GM23338 (cell line): ENCODE measurements at regions not wholly inside any gene's neighbourhood (a gene's known extent, or its start where the extent isn't known, plus 50 kb on each side); places are given as distances from the start of the nearest gene placed in this dataset.

ENCODE experiments used
- ATAC-seq: fragments of 200-7000 bp; cut with Tn5 transposase; 3 replicates; pipeline ENCODE4 v1.9.1; 2020
- DNase-seq: peaks from one replicate; pipeline ENCODE4 v3.0.0-alpha.2; 2015; ENCODE audit warnings: low spot score
- H2AFZ ChIP-seq: fragments of 200-600 bp; sonication (generic); 2 replicates; pipeline ENCODE4 v1.8.0; 2016; ENCODE audit warnings: antibody characterized with exemption, mild to moderate bottlenecking, moderate library complexity
- H3F3A ChIP-seq: fragments of 200-600 bp; sonication (generic); replicated peaks from 2 replicates; pipeline ENCODE4 v1.8.0; 2017; ENCODE audit warnings: antibody characterized with exemption, mixed run types, low read depth
- H3K27ac ChIP-seq: fragments of 200-600 bp; sonication (generic); 2 replicates; pipeline ENCODE4 v1.6.1; 2016; ENCODE audit warnings: low read depth
- H3K27me3 ChIP-seq: fragments of 200-600 bp; sonication (generic); 2 replicates; pipeline ENCODE4 v1.8.0; 2016; ENCODE audit warnings: mild to moderate bottlenecking, mixed run types, moderate library complexity; ENCODE audit not compliant: insufficient read depth
- H3K36me3 ChIP-seq: fragments of 200-600 bp; sonication (generic); 2 replicates; pipeline ENCODE4 v1.8.0; 2016; ENCODE audit warnings: mild to moderate bottlenecking; ENCODE audit not compliant: insufficient read depth
- H3K4me1 ChIP-seq: fragments of 200-600 bp; sonication (generic); 2 replicates; pipeline ENCODE4 v1.8.0; 2016; ENCODE audit warnings: mild to moderate bottlenecking, moderate library complexity; ENCODE audit not compliant: insufficient read depth
- H3K4me2 ChIP-seq: fragments of 200-600 bp; sonication (generic); 2 replicates; pipeline ENCODE4 v1.7.1; 2017; ENCODE audit warnings: mixed run types
- H3K4me3 ChIP-seq: fragments of 200-600 bp; sonication (generic); 2 replicates; pipeline ENCODE4 v1.6.1; 2016; ENCODE audit warnings: mixed run types
- H3K79me2 ChIP-seq: fragments of 200-600 bp; sonication (generic); replicated peaks from 2 replicates; pipeline ENCODE4 v1.8.0; 2017; ENCODE audit warnings: mild to moderate bottlenecking; ENCODE audit not compliant: insufficient read depth
- H3K9me2 ChIP-seq: fragments of 200-600 bp; sonication (generic); 2 replicates; pipeline ENCODE4 v1.8.0; 2017; ENCODE audit not compliant: insufficient read depth
- H4K20me1 ChIP-seq: fragments of 200-600 bp; sonication (generic); replicated peaks from 2 replicates; pipeline ENCODE4 v1.8.0; 2017; ENCODE audit warnings: mild to moderate bottlenecking; ENCODE audit not compliant: insufficient read depth
- H3K27ac Mint-ChIP-seq: 2 replicates; pipeline ENCODE4 v1.8.0; 2020; ENCODE audit warnings: inconsistent platforms, mild to moderate bottlenecking, moderate library complexity, mixed read lengths
- H3K27me3 Mint-ChIP-seq: 3 replicates; pipeline ENCODE4 v1.8.0; 2022; ENCODE audit warnings: low read depth, mild to moderate bottlenecking, moderate library complexity, mixed read lengths, inconsistent platforms; ENCODE audit not compliant: insufficient read depth, poor library complexity
- H3K36me3 Mint-ChIP-seq: 3 replicates; pipeline ENCODE4 v1.8.0; 2021; ENCODE audit warnings: low read depth, mild to moderate bottlenecking, inconsistent platforms, moderate library complexity, mixed read lengths
- H3K4me1 Mint-ChIP-seq: 3 replicates; pipeline ENCODE4 v1.8.0; 2020; ENCODE audit warnings: mild to moderate bottlenecking, inconsistent platforms, mixed read lengths
- H3K4me3 Mint-ChIP-seq: 3 replicates; pipeline ENCODE4 v1.8.0; 2021; ENCODE audit warnings: moderate library complexity, mild to moderate bottlenecking, inconsistent platforms, mixed read lengths
- H3K9me3 Mint-ChIP-seq: 3 replicates; pipeline ENCODE4 v1.8.0; 2020; ENCODE audit warnings: moderate library complexity, mild to moderate bottlenecking, inconsistent platforms, mixed read lengths
- CREB1 ChIP-seq: fragments of 250-450 bp; sonication (Bioruptor Pico); IDR thresholded peaks from 2 replicates; pipeline ENCODE4 v1.5.0; 2020; ENCODE audit warnings: low read depth, mild to moderate bottlenecking, moderate library complexity
- EZH2 ChIP-seq: fragments of 200-600 bp; sonication (generic); IDR thresholded peaks from one replicate; pipeline ENCODE4 v1.8.0; 2017; ENCODE audit warnings: antibody characterized with exemption, mild to moderate bottlenecking, low read depth; ENCODE audit not compliant: unreplicated experiment
- EZH2phosphoT487 ChIP-seq: fragments of 200-600 bp; sonication (generic); IDR thresholded peaks from one replicate; pipeline ENCODE4 v1.8.1; 2018; ENCODE audit warnings: antibody characterized with exemption; ENCODE audit not compliant: unreplicated experiment
- JUNB ChIP-seq: IDR thresholded peaks from one replicate; pipeline ENCODE4 v1.6.1; 2016; ENCODE audit warnings: antibody characterized with exemption; ENCODE audit not compliant: unreplicated experiment
- NANOG ChIP-seq: IDR thresholded peaks from 2 replicates; pipeline ENCODE4 v1.6.1; 2016; ENCODE audit warnings: antibody characterized with exemption, borderline replicate concordance
- POLR2AphosphoS5 ChIP-seq: IDR thresholded peaks from 2 replicates; pipeline ENCODE4 v1.6.1; 2016; ENCODE audit warnings: antibody characterized with exemption, low read depth
- STAT1 ChIP-seq: IDR thresholded peaks from one replicate; pipeline ENCODE4 v1.6.1; 2016; ENCODE audit warnings: antibody characterized with exemption; ENCODE audit not compliant: unreplicated experiment
- ZNF114 ChIP-seq: fragments of 250-450 bp; sonication (Bioruptor Pico); IDR thresholded peaks from 2 replicates; pipeline ENCODE4 v1.5.0; 2020; ENCODE audit warnings: mild to moderate bottlenecking, moderate library complexity
- ZNF331 ChIP-seq: fragments of 250-450 bp; sonication (Bioruptor Pico); IDR thresholded peaks from 2 replicates; pipeline ENCODE4 v1.5.0; 2020; ENCODE audit warnings: low read depth, mild to moderate bottlenecking, moderate library complexity
- TF ChIP-seq, protein P1 (sequence below): IDR thresholded peaks from one replicate; pipeline ENCODE4 v1.6.1; 2018; ENCODE audit warnings: antibody characterized with exemption; ENCODE audit not compliant: unreplicated experiment
- TF ChIP-seq, protein P2 (sequence below): fragments of 250-450 bp; sonication (Bioruptor Pico); IDR thresholded peaks from 2 replicates; pipeline ENCODE4 v1.5.0; 2020; ENCODE audit warnings: mild to moderate bottlenecking, moderate library complexity
- TF ChIP-seq, protein P3 (sequence below), 2 experiments: fragments of 200-600 bp in 1 of 2; sonication (generic) in 1 of 2; conservative IDR thresholded peaks; 2 replicates each; pipeline versions ENCODE4 v1.5.1 to v1.6.1; 2016 to 2017; ENCODE audit warnings: antibody characterized with exemption in 2 of 2, low read depth in 2 of 2, mild to moderate bottlenecking in 2 of 2, moderate library complexity in 1 of 2
- TF ChIP-seq, protein P4 (sequence below): IDR thresholded peaks from 2 replicates; pipeline ENCODE4 v1.6.1; 2016; ENCODE audit warnings: antibody characterized with exemption

DNA sequence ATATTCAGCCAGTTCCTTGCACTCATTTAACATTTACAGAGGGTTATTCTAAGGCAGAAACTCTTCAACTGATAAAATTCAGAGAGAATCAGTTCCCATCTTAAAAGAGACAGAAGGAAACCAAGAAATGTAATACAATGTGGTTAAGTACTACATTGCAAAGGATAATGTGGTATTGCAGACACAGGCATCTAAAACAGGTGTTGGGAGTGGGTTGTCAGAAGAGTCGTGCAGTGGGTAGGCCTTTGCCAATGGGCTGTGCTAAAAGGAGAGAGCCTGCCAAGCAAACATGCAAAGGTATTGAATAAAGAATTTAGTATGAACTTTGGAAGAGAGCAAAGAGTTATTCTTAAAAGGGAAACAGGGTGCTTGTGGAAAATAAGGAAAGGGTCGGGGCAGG is 1044.4 kb upstream of the DIAPH2 start:
- no peaks in the 10 kb centered on the region for H3K79me2 ChIP-seq

More for the DNA sequence above, 1044.4 kb upstream of the DIAPH2 start:
- Histone ChIP-seq H3K27ac (no peak overlapping the region), H2AFZ (no peak overlapping the region), H3K36me3 (no peaks in the 10 kb centered on the region), H3K4me2 (no peak overlapping the region), H3F3A (no peaks in the 10 kb centered on the region), H3K27me3 (no peaks in the 10 kb centered on the region), H4K20me1 (no peaks in the 10 kb centered on the region), H3K4me1 (no peaks in the 10 kb centered on the region), H3K4me3 (no peak overlapping the region), H3K9me2 (no peaks in the 10 kb centered on the region)
- Mint-ChIP-seq H3K27ac (no peak overlapping the region), H3K9me3 (peaks cover 8% of the 10 kb centered on the region; the same call in 2 of the 3 replicates), H3K36me3 (peaks cover 3% of the 10 kb centered on the region; the same call in 1 of the 3 replicates), H3K4me1 (no peaks in the 10 kb centered on the region), H3K4me3 (no peak overlapping the region), H3K27me3 (no peaks in the 10 kb centered on the region)
- TF ChIP-seq ZNF331 (CRISPR knock-in tag) (no peak), CREB1 (no peak), JUNB (no peak), NANOG (no peak), STAT1 (no peak), EZH2phosphoT487 (no peak), POLR2AphosphoS5 (no peak), ZNF114 (CRISPR knock-in tag) (no peak), EZH2 (no peak)
- TF ChIP-seq, protein P1, sequence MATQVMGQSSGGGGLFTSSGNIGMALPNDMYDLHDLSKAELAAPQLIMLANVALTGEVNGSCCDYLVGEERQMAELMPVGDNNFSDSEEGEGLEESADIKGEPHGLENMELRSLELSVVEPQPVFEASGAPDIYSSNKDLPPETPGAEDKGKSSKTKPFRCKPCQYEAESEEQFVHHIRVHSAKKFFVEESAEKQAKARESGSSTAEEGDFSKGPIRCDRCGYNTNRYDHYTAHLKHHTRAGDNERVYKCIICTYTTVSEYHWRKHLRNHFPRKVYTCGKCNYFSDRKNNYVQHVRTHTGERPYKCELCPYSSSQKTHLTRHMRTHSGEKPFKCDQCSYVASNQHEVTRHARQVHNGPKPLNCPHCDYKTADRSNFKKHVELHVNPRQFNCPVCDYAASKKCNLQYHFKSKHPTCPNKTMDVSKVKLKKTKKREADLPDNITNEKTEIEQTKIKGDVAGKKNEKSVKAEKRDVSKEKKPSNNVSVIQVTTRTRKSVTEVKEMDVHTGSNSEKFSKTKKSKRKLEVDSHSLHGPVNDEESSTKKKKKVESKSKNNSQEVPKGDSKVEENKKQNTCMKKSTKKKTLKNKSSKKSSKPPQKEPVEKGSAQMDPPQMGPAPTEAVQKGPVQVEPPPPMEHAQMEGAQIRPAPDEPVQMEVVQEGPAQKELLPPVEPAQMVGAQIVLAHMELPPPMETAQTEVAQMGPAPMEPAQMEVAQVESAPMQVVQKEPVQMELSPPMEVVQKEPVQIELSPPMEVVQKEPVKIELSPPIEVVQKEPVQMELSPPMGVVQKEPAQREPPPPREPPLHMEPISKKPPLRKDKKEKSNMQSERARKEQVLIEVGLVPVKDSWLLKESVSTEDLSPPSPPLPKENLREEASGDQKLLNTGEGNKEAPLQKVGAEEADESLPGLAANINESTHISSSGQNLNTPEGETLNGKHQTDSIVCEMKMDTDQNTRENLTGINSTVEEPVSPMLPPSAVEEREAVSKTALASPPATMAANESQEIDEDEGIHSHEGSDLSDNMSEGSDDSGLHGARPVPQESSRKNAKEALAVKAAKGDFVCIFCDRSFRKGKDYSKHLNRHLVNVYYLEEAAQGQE: no peak
- TF ChIP-seq, protein P2, sequence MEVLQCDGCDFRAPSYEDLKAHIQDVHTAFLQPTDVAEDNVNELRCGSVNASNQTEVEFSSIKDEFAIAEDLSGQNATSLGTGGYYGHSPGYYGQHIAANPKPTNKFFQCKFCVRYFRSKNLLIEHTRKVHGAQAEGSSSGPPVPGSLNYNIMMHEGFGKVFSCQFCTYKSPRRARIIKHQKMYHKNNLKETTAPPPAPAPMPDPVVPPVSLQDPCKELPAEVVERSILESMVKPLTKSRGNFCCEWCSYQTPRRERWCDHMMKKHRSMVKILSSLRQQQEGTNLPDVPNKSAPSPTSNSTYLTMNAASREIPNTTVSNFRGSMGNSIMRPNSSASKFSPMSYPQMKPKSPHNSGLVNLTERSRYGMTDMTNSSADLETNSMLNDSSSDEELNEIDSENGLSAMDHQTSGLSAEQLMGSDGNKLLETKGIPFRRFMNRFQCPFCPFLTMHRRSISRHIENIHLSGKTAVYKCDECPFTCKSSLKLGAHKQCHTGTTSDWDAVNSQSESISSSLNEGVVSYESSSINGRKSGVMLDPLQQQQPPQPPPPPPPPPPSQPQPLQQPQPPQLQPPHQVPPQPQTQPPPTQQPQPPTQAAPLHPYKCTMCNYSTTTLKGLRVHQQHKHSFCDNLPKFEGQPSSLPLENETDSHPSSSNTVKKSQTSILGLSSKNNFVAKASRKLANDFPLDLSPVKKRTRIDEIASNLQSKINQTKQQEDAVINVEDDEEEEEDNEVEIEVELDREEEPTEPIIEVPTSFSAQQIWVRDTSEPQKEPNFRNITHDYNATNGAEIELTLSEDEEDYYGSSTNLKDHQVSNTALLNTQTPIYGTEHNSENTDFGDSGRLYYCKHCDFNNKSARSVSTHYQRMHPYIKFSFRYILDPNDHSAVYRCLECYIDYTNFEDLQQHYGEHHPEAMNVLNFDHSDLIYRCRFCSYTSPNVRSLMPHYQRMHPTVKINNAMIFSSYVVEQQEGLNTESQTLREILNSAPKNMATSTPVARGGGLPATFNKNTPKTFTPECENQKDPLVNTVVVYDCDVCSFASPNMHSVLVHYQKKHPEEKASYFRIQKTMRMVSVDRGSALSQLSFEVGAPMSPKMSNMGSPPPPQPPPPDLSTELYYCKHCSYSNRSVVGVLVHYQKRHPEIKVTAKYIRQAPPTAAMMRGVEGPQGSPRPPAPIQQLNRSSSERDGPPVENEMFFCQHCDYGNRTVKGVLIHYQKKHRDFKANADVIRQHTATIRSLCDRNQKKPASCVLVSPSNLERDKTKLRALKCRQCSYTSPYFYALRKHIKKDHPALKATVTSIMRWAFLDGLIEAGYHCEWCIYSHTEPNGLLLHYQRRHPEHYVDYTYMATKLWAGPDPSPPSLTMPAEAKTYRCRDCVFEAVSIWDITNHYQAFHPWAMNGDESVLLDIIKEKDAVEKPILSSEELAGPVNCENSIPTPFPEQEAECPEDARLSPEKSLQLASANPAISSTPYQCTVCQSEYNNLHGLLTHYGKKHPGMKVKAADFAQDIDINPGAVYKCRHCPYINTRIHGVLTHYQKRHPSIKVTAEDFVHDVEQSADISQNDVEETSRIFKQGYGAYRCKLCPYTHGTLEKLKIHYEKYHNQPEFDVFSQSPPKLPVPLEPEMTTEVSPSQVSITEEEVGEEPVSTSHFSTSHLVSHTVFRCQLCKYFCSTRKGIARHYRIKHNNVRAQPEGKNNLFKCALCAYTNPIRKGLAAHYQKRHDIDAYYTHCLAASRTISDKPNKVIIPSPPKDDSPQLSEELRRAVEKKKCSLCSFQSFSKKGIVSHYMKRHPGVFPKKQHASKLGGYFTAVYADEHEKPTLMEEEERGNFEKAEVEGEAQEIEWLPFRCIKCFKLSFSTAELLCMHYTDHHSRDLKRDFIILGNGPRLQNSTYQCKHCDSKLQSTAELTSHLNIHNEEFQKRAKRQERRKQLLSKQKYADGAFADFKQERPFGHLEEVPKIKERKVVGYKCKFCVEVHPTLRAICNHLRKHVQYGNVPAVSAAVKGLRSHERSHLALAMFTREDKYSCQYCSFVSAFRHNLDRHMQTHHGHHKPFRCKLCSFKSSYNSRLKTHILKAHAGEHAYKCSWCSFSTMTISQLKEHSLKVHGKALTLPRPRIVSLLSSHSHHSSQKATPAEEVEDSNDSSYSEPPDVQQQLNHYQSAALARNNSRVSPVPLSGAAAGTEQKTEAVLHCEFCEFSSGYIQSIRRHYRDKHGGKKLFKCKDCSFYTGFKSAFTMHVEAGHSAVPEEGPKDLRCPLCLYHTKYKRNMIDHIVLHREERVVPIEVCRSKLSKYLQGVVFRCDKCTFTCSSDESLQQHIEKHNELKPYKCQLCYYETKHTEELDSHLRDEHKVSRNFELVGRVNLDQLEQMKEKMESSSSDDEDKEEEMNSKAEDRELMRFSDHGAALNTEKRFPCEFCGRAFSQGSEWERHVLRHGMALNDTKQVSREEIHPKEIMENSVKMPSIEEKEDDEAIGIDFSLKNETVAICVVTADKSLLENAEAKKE (CRISPR knock-in tag): no peak
- TF ChIP-seq, protein P3, sequence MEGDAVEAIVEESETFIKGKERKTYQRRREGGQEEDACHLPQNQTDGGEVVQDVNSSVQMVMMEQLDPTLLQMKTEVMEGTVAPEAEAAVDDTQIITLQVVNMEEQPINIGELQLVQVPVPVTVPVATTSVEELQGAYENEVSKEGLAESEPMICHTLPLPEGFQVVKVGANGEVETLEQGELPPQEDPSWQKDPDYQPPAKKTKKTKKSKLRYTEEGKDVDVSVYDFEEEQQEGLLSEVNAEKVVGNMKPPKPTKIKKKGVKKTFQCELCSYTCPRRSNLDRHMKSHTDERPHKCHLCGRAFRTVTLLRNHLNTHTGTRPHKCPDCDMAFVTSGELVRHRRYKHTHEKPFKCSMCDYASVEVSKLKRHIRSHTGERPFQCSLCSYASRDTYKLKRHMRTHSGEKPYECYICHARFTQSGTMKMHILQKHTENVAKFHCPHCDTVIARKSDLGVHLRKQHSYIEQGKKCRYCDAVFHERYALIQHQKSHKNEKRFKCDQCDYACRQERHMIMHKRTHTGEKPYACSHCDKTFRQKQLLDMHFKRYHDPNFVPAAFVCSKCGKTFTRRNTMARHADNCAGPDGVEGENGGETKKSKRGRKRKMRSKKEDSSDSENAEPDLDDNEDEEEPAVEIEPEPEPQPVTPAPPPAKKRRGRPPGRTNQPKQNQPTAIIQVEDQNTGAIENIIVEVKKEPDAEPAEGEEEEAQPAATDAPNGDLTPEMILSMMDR (conservative IDR thresholded peaks at IDR 0.05; ENCODE audit: low read depth in 2 of 2): no peak
- TF ChIP-seq, protein P4, sequence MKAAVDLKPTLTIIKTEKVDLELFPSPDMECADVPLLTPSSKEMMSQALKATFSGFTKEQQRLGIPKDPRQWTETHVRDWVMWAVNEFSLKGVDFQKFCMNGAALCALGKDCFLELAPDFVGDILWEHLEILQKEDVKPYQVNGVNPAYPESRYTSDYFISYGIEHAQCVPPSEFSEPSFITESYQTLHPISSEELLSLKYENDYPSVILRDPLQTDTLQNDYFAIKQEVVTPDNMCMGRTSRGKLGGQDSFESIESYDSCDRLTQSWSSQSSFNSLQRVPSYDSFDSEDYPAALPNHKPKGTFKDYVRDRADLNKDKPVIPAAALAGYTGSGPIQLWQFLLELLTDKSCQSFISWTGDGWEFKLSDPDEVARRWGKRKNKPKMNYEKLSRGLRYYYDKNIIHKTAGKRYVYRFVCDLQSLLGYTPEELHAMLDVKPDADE: no peak
- ATAC-seq (no peak), DNase-seq (no peak)
